ENCODE measurements at regions not wholly inside any gene's neighbourhood (a gene's known extent, or its start where the extent isn't known, plus 50 kb on each side); places are given as distances from the start of the nearest gene placed in this dataset.

- no peak for TF ChIP-seq CTCF (IDR thresholded peaks at IDR 0.05)
- TF ChIP-seq EP300 (IDR thresholded peaks at IDR 0.05), result no peak
- TF ChIP-seq POLR2A (IDR thresholded peaks at IDR 0.05), result no peak
- TF ChIP-seq POLR2AphosphoS5 (IDR thresholded peaks at IDR 0.05), result no peak
Observed at GRCh38 chr4:127239902-127240763, 392.6 kb upstream of the INTU start.
